ENCODE measurements at regions not wholly inside any gene's neighbourhood (a gene's known extent, or its start where the extent isn't known, plus 50 kb on each side); places are given as distances from the start of the nearest gene placed in this dataset.

DNA sequence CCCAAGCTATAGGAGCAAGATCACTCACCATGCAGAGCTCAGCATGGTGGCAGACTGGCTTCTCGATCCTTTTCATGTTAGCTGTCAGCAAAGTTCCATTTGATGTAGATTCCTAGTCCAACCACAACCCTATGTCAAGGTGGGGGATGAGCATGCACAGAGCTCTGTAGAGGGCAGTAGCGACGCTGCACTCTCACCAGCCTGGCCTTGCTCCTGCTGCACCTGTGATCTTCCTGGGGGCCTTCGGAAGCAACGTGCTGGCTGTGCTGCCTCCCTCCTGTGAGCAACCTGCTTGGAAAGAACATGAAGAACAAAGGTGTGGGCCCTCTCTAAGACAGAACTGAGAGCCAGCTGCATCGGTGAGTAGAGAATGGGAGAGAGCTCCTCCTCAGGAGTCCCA is 479.4 kb upstream of the MYT1L start:
- H3K36me3 ChIP-seq = no peaks in the 10 kb centered on the region
- no peak for DNase-seq
- no peak overlapping the region for H3K27ac ChIP-seq
- H3K4me1 ChIP-seq = no peaks in the 10 kb centered on the region
- H3K27me3 ChIP-seq = no peaks in the 10 kb centered on the region
- H3K9me3 ChIP-seq = peaks cover 0 to 7% of the 10 kb centered on the region in 2 donors
- intact Hi-C loops (cut with DNase I; ENCODE audit: low total_unique reads) = no loop called here
- no peak overlapping the region for H3K4me3 ChIP-seq
- TF ChIP-seq POLR2A (IDR thresholded peaks at IDR 0.05) = no peak
- TF ChIP-seq CTCF (IDR thresholded peaks at IDR 0.05) = no peak

DNA sequence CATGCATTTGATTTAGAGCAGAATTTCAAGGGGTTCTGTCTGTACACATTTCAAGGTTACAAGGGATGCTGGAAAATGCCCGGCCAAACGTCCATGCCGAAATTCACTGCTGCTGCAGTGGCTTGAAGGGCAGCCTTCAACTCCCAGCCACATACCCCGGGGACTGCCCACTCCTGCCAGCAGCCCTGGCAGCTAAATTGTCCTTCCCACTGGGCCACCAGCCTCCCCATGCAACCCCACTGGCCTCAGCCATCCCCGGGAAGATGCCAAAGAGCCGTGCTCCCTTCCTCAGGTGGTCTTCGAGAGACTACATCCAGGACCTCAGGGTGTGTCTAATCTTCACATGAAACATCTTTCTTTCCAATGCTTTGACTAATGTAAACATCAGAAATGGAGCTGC is 478.7 kb upstream of the MYT1L start:
- Histone ChIP-seq H3K27me3 (no peaks in the 10 kb centered on the region), H3K9me3 (peaks cover 0 to 7% of the 10 kb centered on the region in 2 donors), H3K4me3 (no peak overlapping the region), H3K36me3 (no peaks in the 10 kb centered on the region), H3K27ac (no peak overlapping the region), H3K4me1 (no peaks in the 10 kb centered on the region)
- DNase-seq = no peak
- intact Hi-C loops (cut with DNase I; ENCODE audit: low total_unique reads) = no loop called here
- TF ChIP-seq CTCF (IDR thresholded peaks at IDR 0.05) (no peak), POLR2A (IDR thresholded peaks at IDR 0.05) (no peak)

DNA sequence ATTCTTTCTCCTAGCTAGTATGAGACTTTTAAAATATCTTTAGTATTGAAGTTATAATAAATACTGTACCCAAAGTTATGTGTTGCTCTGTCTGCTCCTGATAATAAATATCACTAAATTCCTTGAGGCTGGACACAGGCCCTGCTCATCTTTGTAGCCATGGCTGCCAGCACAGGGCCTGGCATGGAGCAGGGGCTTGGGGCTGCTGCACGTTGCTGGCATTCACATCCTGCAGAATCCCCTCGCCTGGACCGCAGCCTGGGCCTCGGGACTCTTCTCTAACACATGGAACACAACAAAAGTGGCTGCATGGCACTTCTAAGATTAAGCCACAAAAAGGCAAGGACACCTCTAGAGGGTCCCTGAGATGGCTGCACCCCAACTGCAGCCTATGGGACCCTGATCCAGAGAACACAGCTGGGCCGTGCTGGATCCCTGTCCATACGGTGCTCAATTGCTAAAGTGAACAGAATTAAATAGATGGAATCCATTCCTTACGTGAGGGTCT is 477.5 kb upstream of the MYT1L start:
- no peak overlapping the region for H3K4me3 ChIP-seq
- H3K36me3 ChIP-seq = no peaks in the 10 kb centered on the region
- no peak overlapping the region for H3K27ac ChIP-seq
- intact Hi-C loops (cut with DNase I; ENCODE audit: low total_unique reads) = no loop called here
- no peaks in the 10 kb centered on the region for H3K4me1 ChIP-seq
- DNase-seq = no peak
- no peak for TF ChIP-seq CTCF (IDR thresholded peaks at IDR 0.05)
- TF ChIP-seq POLR2A (IDR thresholded peaks at IDR 0.05) = no peak
- no peaks in the 10 kb centered on the region for H3K27me3 ChIP-seq
- peaks cover 0 to under 1% of the 10 kb centered on the region in 2 donors for H3K9me3 ChIP-seq

- DNase-seq = no peak
- H3K27me3 ChIP-seq = no peaks in the 10 kb centered on the region
- no peaks in the 10 kb centered on the region for H3K36me3 ChIP-seq
- no peak overlapping the region for H3K27ac ChIP-seq
- intact Hi-C loops (cut with DNase I; ENCODE audit: low total_unique reads) = no loop called here
- TF ChIP-seq CTCF (IDR thresholded peaks at IDR 0.05) (no peak), POLR2A (IDR thresholded peaks at IDR 0.05) (no peak)
- H3K4me3 ChIP-seq = no peak overlapping the region
- H3K9me3 ChIP-seq = no peaks in the 10 kb centered on the region
- no peaks in the 10 kb centered on the region for H3K4me1 ChIP-seq
These were observed 475.6 kb upstream of the MYT1L start for GRCh38 chr2:2806711-2807110.

DNA sequence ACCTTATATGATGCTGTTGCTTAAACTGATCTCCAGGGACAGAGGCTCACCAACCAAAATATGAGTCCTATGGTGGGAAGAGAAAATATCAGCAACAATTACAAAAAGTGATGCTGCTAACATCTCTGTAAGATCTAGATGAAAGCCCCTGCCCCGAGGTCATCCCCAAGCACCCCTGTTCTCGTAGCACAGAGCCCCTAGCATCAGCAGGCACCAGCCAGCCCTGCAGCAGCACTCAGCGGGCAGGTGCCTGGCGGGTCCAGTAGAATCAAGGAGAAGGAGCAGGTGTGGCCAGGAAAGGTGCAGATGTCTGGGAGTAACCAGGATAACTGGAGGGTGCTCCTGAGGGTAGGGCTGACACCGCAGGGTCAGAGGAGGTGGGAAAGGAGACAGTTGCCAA is 474.2 kb upstream of the MYT1L start:
- Histone ChIP-seq H3K36me3 (no peaks in the 10 kb centered on the region), H3K4me3 (no peak overlapping the region), H3K4me1 (no peaks in the 10 kb centered on the region), H3K27ac (no peak overlapping the region), H3K27me3 (no peaks in the 10 kb centered on the region), H3K9me3 (no peaks in the 10 kb centered on the region)
- no peak for DNase-seq
- TF ChIP-seq CTCF (IDR thresholded peaks at IDR 0.05) = no peak
- TF ChIP-seq POLR2A (IDR thresholded peaks at IDR 0.05) = no peak
- intact Hi-C loops (cut with DNase I; ENCODE audit: low total_unique reads) = no loop called here

All from uterus (tissue), 3 donors.